Smooth muscle cell (in vitro differentiated cells): ENCODE measurements at regions not wholly inside any gene's neighbourhood (a gene's known extent, or its start where the extent isn't known, plus 50 kb on each side); places are given as distances from the start of the nearest gene placed in this dataset.

Source experiments
- DNase-seq: peaks from one replicate; lab custom pipeline; 2025; ENCODE audit not compliant: unreplicated experiment; lab: John Stamatoyannopoulos, UW
- H2AFZ ChIP-seq: fragments of 200-600 bp; sonication (generic); 2 replicates; pipeline ENCODE4 v1.6.0; 2016; ENCODE audit warnings: antibody characterized with exemption, low read depth, mild to moderate bottlenecking
- H3F3A ChIP-seq: fragments of 200-600 bp; sonication (generic); 2 replicates; pipeline ENCODE4 v1.6.0; 2017; ENCODE audit warnings: antibody characterized with exemption, low read depth
- H3K27ac ChIP-seq: fragments of 200-600 bp; sonication (generic); 2 replicates; pipeline ENCODE4 v1.5.1; 2016; ENCODE audit warnings: low read depth, mild to moderate bottlenecking
- H3K27me3 ChIP-seq: fragments of 200-600 bp; sonication (generic); 2 replicates; pipeline ENCODE4 v1.6.1; 2016; ENCODE audit warnings: low read depth, mild to moderate bottlenecking
- H3K36me3 ChIP-seq: fragments of 200-600 bp; sonication (generic); 2 replicates; pipeline ENCODE4 v1.5.1; 2016; ENCODE audit warnings: low read depth
- H3K4me1 ChIP-seq: fragments of 200-600 bp; sonication (generic); 2 replicates; pipeline ENCODE4 v1.5.1; 2016; ENCODE audit warnings: low read depth
- H3K4me2 ChIP-seq: fragments of 200-600 bp; sonication (generic); 2 replicates; pipeline ENCODE4 v1.6.0; 2016; ENCODE audit warnings: mild to moderate bottlenecking
- H3K4me3 ChIP-seq: fragments of 200-600 bp; sonication (generic); 2 replicates; pipeline ENCODE4 v1.5.1; 2016; ENCODE audit warnings: mild to moderate bottlenecking
- H3K79me2 ChIP-seq: fragments of 200-600 bp; sonication (generic); 2 replicates; pipeline ENCODE4 v1.6.0; 2016; ENCODE audit warnings: low read depth, mild to moderate bottlenecking
- H3K9ac ChIP-seq: fragments of 200-600 bp; sonication (generic); 2 replicates; pipeline ENCODE4 v1.6.0; 2016; ENCODE audit warnings: low read depth
- H3K9me3 ChIP-seq: fragments of 200-600 bp; sonication (generic); replicated peaks from 2 replicates; pipeline ENCODE4 v1.5.1; 2016; ENCODE audit warnings: low read depth
- H4K20me1 ChIP-seq: fragments of 200-600 bp; sonication (generic); 2 replicates; pipeline ENCODE4 v1.6.0; 2016; ENCODE audit warnings: low read depth
- WGBS: methylation state at CpG from one replicate; pipeline ENCODE4 v1.1.7; 2016; ENCODE audit warnings: low lambda C conversion rate; 5-methylcytosine and 5-hydroxymethylcytosine counted together
- TF ChIP-seq, protein P1 (sequence below): fragments of 200-600 bp; sonication (generic); IDR thresholded peaks from 2 replicates; pipeline ENCODE4 v1.5.1; 2017; ENCODE audit warnings: borderline replicate concordance, mild to moderate bottlenecking, antibody characterized with exemption; ENCODE audit not compliant: insufficient read depth, poor library complexity, severe bottlenecking

DNA sequence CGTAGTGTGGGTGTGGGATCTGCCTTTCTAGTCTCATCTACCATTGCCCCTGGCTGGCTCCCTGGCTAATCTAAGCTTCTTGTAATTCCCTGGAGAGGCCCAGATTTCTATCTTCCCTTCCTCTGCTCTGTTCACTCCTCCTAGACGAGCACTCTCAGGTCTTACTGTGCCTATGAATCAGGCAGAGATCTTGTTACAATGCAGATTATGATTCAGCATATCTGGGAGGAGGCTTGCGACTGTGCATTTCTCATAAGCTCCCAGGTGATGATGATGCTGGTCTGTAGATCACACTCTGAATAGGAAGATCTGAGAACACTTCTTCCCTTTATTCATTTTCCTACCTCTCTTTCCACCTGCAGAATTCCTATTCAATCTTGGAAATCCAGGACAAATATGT lies 200.1 kb downstream of the CBLN1 start:
- Histone ChIP-seq H3K27me3 (no peaks in the 10 kb centered on the region), H3K9ac (no peak overlapping the region), H4K20me1 (no peaks in the 10 kb centered on the region), H2AFZ (no peak overlapping the region), H3K4me2 (no peak overlapping the region), H3K4me3 (no peak overlapping the region), H3K36me3 (no peaks in the 10 kb centered on the region), H3K9me3 (no peaks in the 10 kb centered on the region), H3K79me2 (no peaks in the 10 kb centered on the region), H3K4me1 (no peaks in the 10 kb centered on the region), H3K27ac (no peak overlapping the region), H3F3A (no peaks in the 10 kb centered on the region)
- TF ChIP-seq, protein P1, sequence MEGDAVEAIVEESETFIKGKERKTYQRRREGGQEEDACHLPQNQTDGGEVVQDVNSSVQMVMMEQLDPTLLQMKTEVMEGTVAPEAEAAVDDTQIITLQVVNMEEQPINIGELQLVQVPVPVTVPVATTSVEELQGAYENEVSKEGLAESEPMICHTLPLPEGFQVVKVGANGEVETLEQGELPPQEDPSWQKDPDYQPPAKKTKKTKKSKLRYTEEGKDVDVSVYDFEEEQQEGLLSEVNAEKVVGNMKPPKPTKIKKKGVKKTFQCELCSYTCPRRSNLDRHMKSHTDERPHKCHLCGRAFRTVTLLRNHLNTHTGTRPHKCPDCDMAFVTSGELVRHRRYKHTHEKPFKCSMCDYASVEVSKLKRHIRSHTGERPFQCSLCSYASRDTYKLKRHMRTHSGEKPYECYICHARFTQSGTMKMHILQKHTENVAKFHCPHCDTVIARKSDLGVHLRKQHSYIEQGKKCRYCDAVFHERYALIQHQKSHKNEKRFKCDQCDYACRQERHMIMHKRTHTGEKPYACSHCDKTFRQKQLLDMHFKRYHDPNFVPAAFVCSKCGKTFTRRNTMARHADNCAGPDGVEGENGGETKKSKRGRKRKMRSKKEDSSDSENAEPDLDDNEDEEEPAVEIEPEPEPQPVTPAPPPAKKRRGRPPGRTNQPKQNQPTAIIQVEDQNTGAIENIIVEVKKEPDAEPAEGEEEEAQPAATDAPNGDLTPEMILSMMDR, result no peak
- no peak for DNase-seq
- WGBS, result 68% methylated on average over 3 of the region's 3 CpGs

DNA sequence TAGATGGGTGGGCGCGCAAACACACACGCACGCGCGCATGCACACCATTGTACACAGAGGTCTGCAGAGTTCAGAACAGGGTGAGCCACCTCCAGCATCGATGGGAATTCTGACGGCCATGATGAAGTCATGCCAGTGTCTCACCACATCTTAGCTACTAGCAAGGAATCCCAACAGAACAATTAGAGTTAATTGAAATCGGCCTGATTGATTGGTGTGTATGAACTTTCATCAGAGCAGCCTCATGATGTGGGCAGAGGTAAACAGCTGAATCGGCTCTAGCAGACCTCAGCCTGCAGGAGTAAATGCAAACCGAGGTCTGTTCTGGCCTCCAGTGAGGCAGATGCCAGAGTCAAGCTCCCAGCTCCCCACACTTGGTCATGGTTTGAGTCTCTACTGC lies 200.6 kb downstream of the CBLN1 start:
- Histone ChIP-seq H3K4me2 (no peak overlapping the region), H3K79me2 (no peaks in the 10 kb centered on the region), H3K27ac (no peak overlapping the region), H2AFZ (no peak overlapping the region), H3K9me3 (no peaks in the 10 kb centered on the region), H3K4me3 (no peak overlapping the region), H3K9ac (no peak overlapping the region), H3F3A (no peaks in the 10 kb centered on the region), H3K36me3 (no peaks in the 10 kb centered on the region), H4K20me1 (no peaks in the 10 kb centered on the region), H3K4me1 (no peaks in the 10 kb centered on the region), H3K27me3 (no peaks in the 10 kb centered on the region)
- WGBS, result 94% methylated on average over 11 of the region's 11 CpGs
- DNase-seq, result no peak
- TF ChIP-seq, protein P1, result no peak

DNA sequence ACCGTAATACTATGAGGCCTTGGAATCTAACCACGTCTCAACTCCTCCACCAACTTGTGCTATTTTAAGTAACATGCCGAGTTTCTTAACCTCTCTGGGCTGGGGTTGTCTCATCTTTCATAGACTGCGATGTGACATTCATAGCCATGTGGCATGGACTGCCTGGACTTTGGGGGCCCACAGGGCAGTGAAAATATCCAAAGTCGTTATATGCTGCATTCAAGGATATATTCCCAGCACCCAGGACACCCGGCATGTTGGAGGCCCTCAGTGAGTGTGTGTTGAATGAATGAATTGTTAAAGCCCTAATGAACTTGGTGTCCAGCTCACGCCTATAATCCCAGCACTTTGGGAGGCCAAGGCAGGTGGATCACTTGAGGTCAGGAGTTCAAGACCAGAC lies 203.1 kb downstream of the CBLN1 start:
- no peak for DNase-seq
- Histone ChIP-seq H3K9me3 (no peaks in the 10 kb centered on the region), H3K79me2 (no peaks in the 10 kb centered on the region), H3F3A (no peaks in the 10 kb centered on the region), H3K36me3 (no peaks in the 10 kb centered on the region), H3K4me2 (no peak overlapping the region), H3K4me3 (no peak overlapping the region), H2AFZ (no peak overlapping the region), H3K9ac (no peak overlapping the region), H3K27ac (no peak overlapping the region), H4K20me1 (no peaks in the 10 kb centered on the region), H3K4me1 (no peaks in the 10 kb centered on the region), H3K27me3 (no peaks in the 10 kb centered on the region)
- TF ChIP-seq, protein P1, result no peak
- WGBS, result 88% methylated on average over 7 of the region's 7 CpGs

DNA sequence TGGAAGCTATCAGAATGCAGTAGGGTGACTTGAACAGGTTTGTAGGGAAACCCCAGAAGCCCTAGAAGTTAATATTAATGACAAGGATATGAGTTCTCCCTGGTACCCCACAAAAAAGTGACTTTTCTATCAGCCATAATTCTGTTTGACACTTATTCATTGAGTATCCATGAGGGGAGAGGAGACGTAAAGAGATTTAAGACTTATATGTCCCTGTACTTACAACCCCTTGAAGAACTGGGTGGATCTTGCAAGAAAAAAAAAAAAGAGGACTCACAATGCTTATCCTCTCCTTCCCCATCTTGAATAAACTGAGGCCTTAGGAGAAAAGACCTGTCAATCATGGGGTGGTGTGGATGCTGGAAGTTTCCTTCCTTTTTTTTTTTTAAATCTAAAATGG lies 203.5 kb downstream of the CBLN1 start:
- Histone ChIP-seq H3K27me3 (no peaks in the 10 kb centered on the region), H3K4me2 (no peak overlapping the region), H2AFZ (no peak overlapping the region), H3K4me3 (no peak overlapping the region), H3K9ac (no peak overlapping the region), H3K9me3 (no peaks in the 10 kb centered on the region), H3K27ac (no peak overlapping the region), H4K20me1 (no peaks in the 10 kb centered on the region), H3K36me3 (no peaks in the 10 kb centered on the region), H3F3A (no peaks in the 10 kb centered on the region), H3K4me1 (no peaks in the 10 kb centered on the region), H3K79me2 (no peaks in the 10 kb centered on the region)
- WGBS, result 84% methylated on average over 1 of the region's 1 CpG
- TF ChIP-seq, protein P1, result no peak
- no peak for DNase-seq
